ENCODE measurements at regions not wholly inside any gene's neighbourhood (a gene's known extent, or its start where the extent isn't known, plus 50 kb on each side); places are given as distances from the start of the nearest gene placed in this dataset.

DNA sequence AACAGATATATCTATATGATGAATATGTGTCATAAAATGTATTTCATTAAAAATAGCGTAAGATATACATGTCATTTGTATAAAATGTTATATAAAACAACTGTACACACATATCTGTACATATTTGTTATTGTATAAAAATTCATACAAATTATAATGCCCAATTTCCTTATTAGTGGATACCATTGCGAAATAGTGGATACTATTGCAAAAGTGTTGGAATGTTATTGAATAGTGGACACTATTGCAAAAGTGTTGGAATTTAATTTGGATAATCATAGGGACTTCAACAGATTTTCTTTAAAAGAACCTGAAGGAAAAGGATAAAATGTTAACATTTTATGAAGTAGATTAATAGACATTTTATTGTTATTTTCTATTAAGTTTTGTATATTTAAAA is 487.4 kb downstream of the HAO1 start:
- Mint-ChIP-seq H3K27me3 (ENCODE audit: unreplicated experiment) (no peaks in the 10 kb centered on the region), H3K4me3 (ENCODE audit: unreplicated experiment) (no peak overlapping the region), H3K4me1 (ENCODE audit: low read depth, unreplicated experiment) (no peaks in the 10 kb centered on the region), H3K27ac (ENCODE audit: unreplicated experiment) (no peak overlapping the region), H3K36me3 (ENCODE audit: unreplicated experiment) (no peaks in the 10 kb centered on the region), H3K9me3 (ENCODE audit: unreplicated experiment) (no peaks in the 10 kb centered on the region)
- no peak for DNase-seq
- TF ChIP-seq, protein P1, sequence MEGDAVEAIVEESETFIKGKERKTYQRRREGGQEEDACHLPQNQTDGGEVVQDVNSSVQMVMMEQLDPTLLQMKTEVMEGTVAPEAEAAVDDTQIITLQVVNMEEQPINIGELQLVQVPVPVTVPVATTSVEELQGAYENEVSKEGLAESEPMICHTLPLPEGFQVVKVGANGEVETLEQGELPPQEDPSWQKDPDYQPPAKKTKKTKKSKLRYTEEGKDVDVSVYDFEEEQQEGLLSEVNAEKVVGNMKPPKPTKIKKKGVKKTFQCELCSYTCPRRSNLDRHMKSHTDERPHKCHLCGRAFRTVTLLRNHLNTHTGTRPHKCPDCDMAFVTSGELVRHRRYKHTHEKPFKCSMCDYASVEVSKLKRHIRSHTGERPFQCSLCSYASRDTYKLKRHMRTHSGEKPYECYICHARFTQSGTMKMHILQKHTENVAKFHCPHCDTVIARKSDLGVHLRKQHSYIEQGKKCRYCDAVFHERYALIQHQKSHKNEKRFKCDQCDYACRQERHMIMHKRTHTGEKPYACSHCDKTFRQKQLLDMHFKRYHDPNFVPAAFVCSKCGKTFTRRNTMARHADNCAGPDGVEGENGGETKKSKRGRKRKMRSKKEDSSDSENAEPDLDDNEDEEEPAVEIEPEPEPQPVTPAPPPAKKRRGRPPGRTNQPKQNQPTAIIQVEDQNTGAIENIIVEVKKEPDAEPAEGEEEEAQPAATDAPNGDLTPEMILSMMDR (IDR thresholded peaks at IDR 0.05; ENCODE audit: partially characterized antibody, unreplicated experiment) = no peak

DNA sequence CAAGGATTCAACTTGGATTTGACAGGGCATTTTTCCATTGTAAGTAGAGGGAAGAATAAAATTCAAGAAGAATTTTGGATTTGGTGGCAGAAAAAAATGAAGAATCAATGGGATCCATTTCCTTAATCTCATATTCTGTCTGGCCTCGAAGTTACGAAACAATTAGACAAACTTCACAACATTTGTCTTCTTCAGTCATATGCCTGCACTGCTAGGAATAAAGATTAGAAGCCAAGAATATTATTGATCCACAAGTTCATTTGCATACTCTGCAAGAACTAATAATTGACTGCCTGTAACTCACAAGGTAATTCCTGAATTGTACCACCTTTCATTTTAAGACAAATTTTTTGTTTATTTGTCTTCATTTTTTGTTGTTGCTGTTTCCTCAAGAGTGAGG is 486.2 kb downstream of the HAO1 start:
- H3K9me3 Mint-ChIP-seq (ENCODE audit: unreplicated experiment) = no peaks in the 10 kb centered on the region
- H3K27me3 Mint-ChIP-seq (ENCODE audit: unreplicated experiment) = no peaks in the 10 kb centered on the region
- H3K27ac Mint-ChIP-seq (ENCODE audit: unreplicated experiment) = no peak overlapping the region
- H3K36me3 Mint-ChIP-seq (ENCODE audit: unreplicated experiment) = no peaks in the 10 kb centered on the region
- H3K4me1 Mint-ChIP-seq (ENCODE audit: low read depth, unreplicated experiment) = no peaks in the 10 kb centered on the region
- no peak overlapping the region for H3K4me3 Mint-ChIP-seq (ENCODE audit: unreplicated experiment)
- TF ChIP-seq, protein P1 (IDR thresholded peaks at IDR 0.05; ENCODE audit: partially characterized antibody, unreplicated experiment) = no peak
- DNase-seq = no peak

DNA sequence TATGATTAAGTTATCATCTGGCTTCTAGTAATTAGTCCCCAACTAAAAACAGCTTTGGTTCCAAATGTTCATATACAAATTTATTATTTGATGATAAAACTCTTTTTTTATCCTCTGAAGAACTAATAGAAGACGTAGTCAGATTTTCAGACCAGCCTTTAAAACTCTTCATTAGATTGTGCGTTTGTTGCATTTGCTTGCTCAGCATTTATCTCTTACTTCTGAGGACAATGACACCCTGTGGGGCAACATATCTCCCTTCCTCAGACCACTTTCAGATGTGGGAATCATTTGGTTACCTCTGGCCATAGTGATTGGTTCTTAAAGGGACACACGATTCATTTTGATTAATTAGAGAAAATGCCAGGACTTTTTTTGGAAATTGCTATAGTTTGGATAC is 481.8 kb downstream of the HAO1 start:
- H3K4me1 Mint-ChIP-seq (ENCODE audit: low read depth, unreplicated experiment) = no peaks in the 10 kb centered on the region
- H3K36me3 Mint-ChIP-seq (ENCODE audit: unreplicated experiment) = no peaks in the 10 kb centered on the region
- H3K9me3 Mint-ChIP-seq (ENCODE audit: unreplicated experiment) = no peaks in the 10 kb centered on the region
- TF ChIP-seq, protein P1 (IDR thresholded peaks at IDR 0.05; ENCODE audit: partially characterized antibody, unreplicated experiment) = no peak
- DNase-seq = no peak
- H3K4me3 Mint-ChIP-seq (ENCODE audit: unreplicated experiment) = no peak overlapping the region
- no peaks in the 10 kb centered on the region for H3K27me3 Mint-ChIP-seq (ENCODE audit: unreplicated experiment)
- no peak overlapping the region for H3K27ac Mint-ChIP-seq (ENCODE audit: unreplicated experiment)

DNA sequence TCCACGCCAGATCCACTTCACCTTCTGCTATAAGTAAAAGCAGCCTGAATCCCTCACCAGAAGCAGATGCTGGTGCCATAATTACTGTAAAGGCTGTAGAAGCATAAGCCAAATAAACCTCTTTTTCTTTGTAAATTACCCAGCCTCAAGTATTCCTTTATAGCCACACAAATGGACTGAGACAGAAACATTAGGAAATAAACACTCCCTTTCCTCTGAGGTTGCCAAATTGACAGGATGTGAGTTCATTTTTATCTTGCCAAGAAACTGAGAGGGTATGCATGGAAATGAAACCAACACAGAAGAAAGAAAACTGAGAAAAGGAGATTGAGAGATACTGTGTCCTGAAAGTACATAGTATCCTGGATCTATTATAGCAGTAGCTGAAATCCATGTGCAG is 481.2 kb downstream of the HAO1 start:
- no peak overlapping the region for H3K4me3 Mint-ChIP-seq (ENCODE audit: unreplicated experiment)
- no peaks in the 10 kb centered on the region for H3K27me3 Mint-ChIP-seq (ENCODE audit: unreplicated experiment)
- no peaks in the 10 kb centered on the region for H3K36me3 Mint-ChIP-seq (ENCODE audit: unreplicated experiment)
- H3K9me3 Mint-ChIP-seq (ENCODE audit: unreplicated experiment) = no peaks in the 10 kb centered on the region
- TF ChIP-seq, protein P1 (IDR thresholded peaks at IDR 0.05; ENCODE audit: partially characterized antibody, unreplicated experiment) = no peak
- DNase-seq = no peak
- no peak overlapping the region for H3K27ac Mint-ChIP-seq (ENCODE audit: unreplicated experiment)
- no peaks in the 10 kb centered on the region for H3K4me1 Mint-ChIP-seq (ENCODE audit: low read depth, unreplicated experiment)

DNA sequence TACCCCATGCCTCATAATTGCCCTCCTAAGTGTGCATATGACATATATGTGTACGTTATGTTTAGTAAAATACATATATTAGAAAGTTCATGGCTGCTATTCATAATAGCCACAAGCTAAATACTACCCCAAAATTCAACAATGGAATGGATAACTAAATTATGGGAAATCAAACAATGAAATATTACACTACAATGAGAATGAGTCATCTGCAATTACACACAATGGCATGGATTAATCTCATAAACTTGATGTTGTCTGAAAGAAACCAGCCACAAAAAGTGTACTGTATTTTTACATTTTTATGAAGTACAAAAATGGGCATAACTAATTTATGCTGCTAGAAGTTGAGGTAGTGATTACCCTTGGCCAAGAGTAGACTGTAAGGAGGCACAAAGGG is 477.0 kb downstream of the HAO1 start:
- Mint-ChIP-seq H3K36me3 (ENCODE audit: unreplicated experiment) (no peaks in the 10 kb centered on the region), H3K4me1 (ENCODE audit: low read depth, unreplicated experiment) (no peaks in the 10 kb centered on the region), H3K27me3 (ENCODE audit: unreplicated experiment) (no peaks in the 10 kb centered on the region), H3K27ac (ENCODE audit: unreplicated experiment) (no peak overlapping the region), H3K9me3 (ENCODE audit: unreplicated experiment) (no peaks in the 10 kb centered on the region), H3K4me3 (ENCODE audit: unreplicated experiment) (no peak overlapping the region)
- TF ChIP-seq, protein P1 (IDR thresholded peaks at IDR 0.05; ENCODE audit: partially characterized antibody, unreplicated experiment) = no peak
- DNase-seq = no peak
